ENCODE measurements at regions not wholly inside any gene's neighbourhood (a gene's known extent, or its start where the extent isn't known, plus 50 kb on each side); places are given as distances from the start of the nearest gene placed in this dataset.

GRCh38 chr4:31649878-31650277, 929.7 kb downstream of the PCDH7 start:
- H3K4me2 ChIP-seq (ENCODE audit: low read length) = no peak overlapping the region
- no peaks in the 10 kb centered on the region for H4K20me1 ChIP-seq (ENCODE audit: insufficient read depth, low read length)
- no peak overlapping the region for H3K4me3 ChIP-seq (ENCODE audit: low read depth, low read length, poor library complexity, severe bottlenecking)
- CTCF ChIA-PET (ENCODE audit: unreplicated experiment) = no interaction called here
- no peaks in the 10 kb centered on the region for H3K36me3 ChIP-seq (ENCODE audit: insufficient read depth, low read length)
- H3K9me3 ChIP-seq (ENCODE audit: low read length) = no peaks in the 10 kb centered on the region
- no peaks in the 10 kb centered on the region for H3K79me2 ChIP-seq (ENCODE audit: insufficient read depth, low read depth, low read length)
- no peak overlapping the region for H3K27ac ChIP-seq (ENCODE audit: low read depth, low read length, poor library complexity, severe bottlenecking)
- intact Hi-C loops (cut with micrococcal nuclease; ENCODE audit: unreplicated experiment) = no loop called here
- no peak for TF ChIP-seq EZH2phosphoT487 (IDR thresholded peaks at IDR 0.05; ENCODE audit: borderline replicate concordance, low read depth, low read length)
- no peak for DNase-seq (ENCODE audit: low spot score)
- POLR2A ChIA-PET = no interaction called here
- no peaks in the 10 kb centered on the region for H3K4me1 ChIP-seq (ENCODE audit: insufficient read depth, low read length, poor library complexity, severe bottlenecking)
- BruUV-seq (replicated peaks) = no TSS peak
- H2AFZ ChIP-seq (ENCODE audit: low read length) = no peak overlapping the region
- no peaks in the 10 kb centered on the region for H3K9me2 ChIP-seq (ENCODE audit: insufficient read depth, low read length)

- no peaks in the 10 kb centered on the region for H3K36me3 ChIP-seq (ENCODE audit: insufficient read depth, low read length)
- no peak overlapping the region for H3K4me2 ChIP-seq (ENCODE audit: low read length)
- no peaks in the 10 kb centered on the region for H4K20me1 ChIP-seq (ENCODE audit: insufficient read depth, low read length)
- no peak overlapping the region for H2AFZ ChIP-seq (ENCODE audit: low read length)
- CTCF ChIA-PET (ENCODE audit: unreplicated experiment) = no interaction called here
- H3K9me3 ChIP-seq (ENCODE audit: low read length) = no peaks in the 10 kb centered on the region
- POLR2A ChIA-PET = interaction anchor here (0.6 to 0.7 kb wide), 3 partner anchors 46 to 131 kb away, joined by 3 to 4 read pairs (median 3); no protein-coding TSS in a partner anchor
- H3K27ac ChIP-seq (ENCODE audit: low read depth, low read length, poor library complexity, severe bottlenecking) = no peak overlapping the region
- H3K4me3 ChIP-seq (ENCODE audit: low read depth, low read length, poor library complexity, severe bottlenecking) = no peak overlapping the region
- intact Hi-C loops (cut with micrococcal nuclease; ENCODE audit: unreplicated experiment) = no loop called here
- no peak for DNase-seq (ENCODE audit: low spot score)
- BruUV-seq (replicated peaks) = no TSS peak
- H3K4me1 ChIP-seq (ENCODE audit: insufficient read depth, low read length, poor library complexity, severe bottlenecking) = no peaks in the 10 kb centered on the region
- TF ChIP-seq EZH2phosphoT487 (IDR thresholded peaks at IDR 0.05; ENCODE audit: borderline replicate concordance, low read depth, low read length) = no peak
- TF ChIP-seq CTCF (conservative IDR thresholded peaks at IDR 0.05; ENCODE audit: low read length) = no peak
- no peaks in the 10 kb centered on the region for H3K9me2 ChIP-seq (ENCODE audit: insufficient read depth, low read length)
- no peaks in the 10 kb centered on the region for H3K79me2 ChIP-seq (ENCODE audit: insufficient read depth, low read depth, low read length)
These were observed 931.4 kb downstream of the PCDH7 start for GRCh38 chr4:31651541-31651940.

GRCh38 chr4:31655328-31655727, 935.2 kb downstream of the PCDH7 start:
- BruUV-seq (replicated peaks) = no TSS peak
- H3K79me2 ChIP-seq (ENCODE audit: insufficient read depth, low read depth, low read length) = no peaks in the 10 kb centered on the region
- H2AFZ ChIP-seq (ENCODE audit: low read length) = no peak overlapping the region
- DNase-seq (ENCODE audit: low spot score) = no peak
- H4K20me1 ChIP-seq (ENCODE audit: insufficient read depth, low read length) = no peaks in the 10 kb centered on the region
- H3K27ac ChIP-seq (ENCODE audit: low read depth, low read length, poor library complexity, severe bottlenecking) = no peak overlapping the region
- no peaks in the 10 kb centered on the region for H3K4me1 ChIP-seq (ENCODE audit: insufficient read depth, low read length, poor library complexity, severe bottlenecking)
- TF ChIP-seq EZH2phosphoT487 (IDR thresholded peaks at IDR 0.05; ENCODE audit: borderline replicate concordance, low read depth, low read length) (no peak), CTCF (conservative IDR thresholded peaks at IDR 0.05; ENCODE audit: low read length) (no peak)
- H3K4me3 ChIP-seq (ENCODE audit: low read depth, low read length, poor library complexity, severe bottlenecking) = no peak overlapping the region
- intact Hi-C loops (cut with micrococcal nuclease; ENCODE audit: unreplicated experiment) = no loop called here
- H3K9me2 ChIP-seq (ENCODE audit: insufficient read depth, low read length) = no peaks in the 10 kb centered on the region
- H3K4me2 ChIP-seq (ENCODE audit: low read length) = no peak overlapping the region
- H3K9me3 ChIP-seq (ENCODE audit: low read length) = no peaks in the 10 kb centered on the region
- H3K36me3 ChIP-seq (ENCODE audit: insufficient read depth, low read length) = no peaks in the 10 kb centered on the region
- ChIA-PET POLR2A (no interaction called here), CTCF (ENCODE audit: unreplicated experiment) (no interaction called here)
